Testis (tissue), 2 donors: ENCODE measurements at regions not wholly inside any gene's neighbourhood (a gene's known extent, or its start where the extent isn't known, plus 50 kb on each side); places are given as distances from the start of the nearest gene placed in this dataset.

Experiments
- DNase-seq: peaks from one replicate; pipeline ENCODE4 v3.0.0-alpha.2; 2019
- H3K27ac ChIP-seq, 2 donors: fragments of 200-600 bp; sonication (generic); one replicate each; pipeline ENCODE4 v1.5.1; 2019
- H3K27me3 ChIP-seq: fragments of 200-600 bp; sonication (generic); one replicate; pipeline ENCODE4 v1.5.1; 2019
- H3K36me3 ChIP-seq: fragments of 200-600 bp; sonication (generic); one replicate; pipeline ENCODE4 v1.5.1; 2017; ENCODE audit warnings: low read depth; ENCODE audit errors: missing control alignments
- H3K4me1 ChIP-seq: fragments of 200-600 bp; sonication (generic); one replicate; pipeline ENCODE4 v1.5.1; 2019
- H3K4me3 ChIP-seq, 2 donors: fragments of 200-600 bp; sonication (generic); one replicate each; pipeline ENCODE4 v1.5.1; 2017 to 2019
- H3K9me3 ChIP-seq: fragments of 200-600 bp; sonication (generic); one replicate; pipeline ENCODE4 v1.5.1; 2017
- CTCF ChIP-seq, 3 experiments: fragments of 450-650 bp in 2 of 3; fragments of 200-600 bp in 1 of 3; sonication (generic) in 1 of 3; IDR thresholded peaks; one replicate each; pipeline ENCODE4 v1.5.1; 2016 to 2019; ENCODE audit warnings: antibody characterized with exemption in 3 of 3, mild to moderate bottlenecking in 2 of 3, moderate library complexity in 1 of 3
- POLR2A ChIP-seq: fragments of 450-650 bp; IDR thresholded peaks from one replicate; pipeline ENCODE4 v1.6.1; 2017; ENCODE audit warnings: antibody characterized with exemption, mild to moderate bottlenecking, moderate library complexity
- WGBS, 2 donors: methylation state at CpG; one replicate each; pipeline ENCODE4 v1.1.5; 2018; 5-methylcytosine and 5-hydroxymethylcytosine counted together
- intact Hi-C: fragments of 100-400 bp; cut with DNase I; formaldehyde crosslinking; loops from one replicate; pipeline ENCODE4 v1.15.1; 2023; ENCODE audit warnings: low total_unique reads

- WGBS, 2 donors = 3 to 7% methylated on average over 13 of the region's 13 CpGs
- peak; percentile 25 for DNase-seq
- TF ChIP-seq POLR2A = no peak
- TF ChIP-seq CTCF (IDR thresholded peaks at IDR 0.05) = no peak
- Histone ChIP-seq H3K27ac (no peak overlapping the region), H3K9me3 (no peaks in the 10 kb centered on the region), H3K36me3 (no peaks in the 10 kb centered on the region), H3K4me3 (no peak overlapping the region), H3K4me1 (no peaks in the 10 kb centered on the region), H3K27me3 (no peaks in the 10 kb centered on the region)
- intact Hi-C loops = no loop called here
These were observed 299.3 kb upstream of the ARGLU1 start for GRCh38 chr13:106867249-106867648.

- 69 to 73% methylated on average over 3 of the region's 3 CpGs for WGBS, 2 donors
- no peak for TF ChIP-seq CTCF (IDR thresholded peaks at IDR 0.05)
- TF ChIP-seq POLR2A = no peak
- intact Hi-C loops = no loop called here
- no peak overlapping the region for H3K27ac ChIP-seq
- no peaks in the 10 kb centered on the region for H3K27me3 ChIP-seq
- no peaks in the 10 kb centered on the region for H3K36me3 ChIP-seq
- DNase-seq = no peak
- no peak overlapping the region for H3K4me3 ChIP-seq
- no peaks in the 10 kb centered on the region for H3K9me3 ChIP-seq
- no peaks in the 10 kb centered on the region for H3K4me1 ChIP-seq
These were observed 297.9 kb upstream of the ARGLU1 start for GRCh38 chr13:106865716-106866440.

GRCh38 chr13:106859533-106859904, 291.6 kb upstream of the ARGLU1 start:
- Histone ChIP-seq H3K9me3 (no peaks in the 10 kb centered on the region), H3K36me3 (no peaks in the 10 kb centered on the region), H3K27ac (no peak overlapping the region), H3K4me1 (no peaks in the 10 kb centered on the region), H3K27me3 (no peaks in the 10 kb centered on the region), H3K4me3 (no peak overlapping the region)
- WGBS, 2 donors = 46 to 55% methylated on average over 4 of the region's 4 CpGs
- intact Hi-C loops = no loop called here
- TF ChIP-seq CTCF (IDR thresholded peaks at IDR 0.05) (no peak), POLR2A (no peak)
- no peak for DNase-seq

- Histone ChIP-seq H3K36me3 (no peaks in the 10 kb centered on the region), H3K27ac (no peak overlapping the region), H3K4me1 (no peaks in the 10 kb centered on the region), H3K9me3 (no peaks in the 10 kb centered on the region), H3K27me3 (no peaks in the 10 kb centered on the region), H3K4me3 (no peak overlapping the region)
- intact Hi-C loops = no loop called here
- WGBS, 2 donors = 48 to 54% methylated on average over 12 of the region's 12 CpGs
- TF ChIP-seq POLR2A (no peak), CTCF (IDR thresholded peaks at IDR 0.05) (no peak)
- DNase-seq = no peak
These were observed 291.1 kb upstream of the ARGLU1 start for GRCh38 chr13:106858903-106859532.

- Histone ChIP-seq H3K4me1 (no peaks in the 10 kb centered on the region), H3K27me3 (no peaks in the 10 kb centered on the region), H3K9me3 (no peaks in the 10 kb centered on the region), H3K36me3 (no peaks in the 10 kb centered on the region), H3K4me3 (no peak overlapping the region), H3K27ac (no peak overlapping the region)
- intact Hi-C loops = no loop called here
- 42 to 59% methylated on average over 8 of the region's 8 CpGs for WGBS, 2 donors
- no peak for DNase-seq
- TF ChIP-seq CTCF (IDR thresholded peaks at IDR 0.05) (no peak), POLR2A (no peak)
These were observed 284.5 kb upstream of the ARGLU1 start for GRCh38 chr13:106852436-106852835.
